ENCODE measurements at regions not wholly inside any gene's neighbourhood (a gene's known extent, or its start where the extent isn't known, plus 50 kb on each side); places are given as distances from the start of the nearest gene placed in this dataset.
"Not testable (repeated sequence)": the region's sequence is repeated elsewhere in the genome, so short reads cannot be mapped to it uniquely, and the experiment has no call there.

- TF ChIP-seq CTCF (IDR thresholded peaks at IDR 0.05 in 4 of 5, conservative IDR thresholded peaks at IDR 0.05 in 1 of 5); POLR2A (IDR thresholded peaks at IDR 0.05): not testable (repeated sequence)
Measured at GRCh38 chr14:19234059-19234458, 200.1 kb downstream of the POTEG start.

All from gastrocnemius medialis (tissue), 4 donors.